ENCODE measurements at regions not wholly inside any gene's neighbourhood (a gene's known extent, or its start where the extent isn't known, plus 50 kb on each side); places are given as distances from the start of the nearest gene placed in this dataset.

DNA sequence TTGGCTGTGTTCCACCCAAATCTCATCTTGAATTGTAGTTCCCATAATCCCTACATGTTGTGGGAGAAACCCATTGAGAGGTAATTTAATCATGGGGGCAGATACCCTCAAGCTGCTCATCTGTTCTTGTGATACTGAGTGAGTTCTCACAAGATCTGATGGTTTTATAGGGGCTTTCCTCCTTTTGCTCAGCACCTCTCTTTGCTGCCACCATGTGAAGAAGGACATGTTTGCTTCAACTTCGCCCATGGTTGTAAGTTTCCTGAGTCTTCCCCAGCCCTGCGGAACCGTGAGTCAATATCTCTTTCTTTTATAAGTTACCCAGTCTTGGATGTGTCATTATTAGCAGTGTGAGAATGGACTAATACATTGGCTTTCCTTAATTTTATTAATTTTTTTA, 527.8 kb downstream of the MDFIC start:
- TF ChIP-seq EZH2 (IDR thresholded peaks at IDR 0.05; ENCODE audit: borderline replicate concordance, low read length) = no peak
- TF ChIP-seq, protein P1, sequence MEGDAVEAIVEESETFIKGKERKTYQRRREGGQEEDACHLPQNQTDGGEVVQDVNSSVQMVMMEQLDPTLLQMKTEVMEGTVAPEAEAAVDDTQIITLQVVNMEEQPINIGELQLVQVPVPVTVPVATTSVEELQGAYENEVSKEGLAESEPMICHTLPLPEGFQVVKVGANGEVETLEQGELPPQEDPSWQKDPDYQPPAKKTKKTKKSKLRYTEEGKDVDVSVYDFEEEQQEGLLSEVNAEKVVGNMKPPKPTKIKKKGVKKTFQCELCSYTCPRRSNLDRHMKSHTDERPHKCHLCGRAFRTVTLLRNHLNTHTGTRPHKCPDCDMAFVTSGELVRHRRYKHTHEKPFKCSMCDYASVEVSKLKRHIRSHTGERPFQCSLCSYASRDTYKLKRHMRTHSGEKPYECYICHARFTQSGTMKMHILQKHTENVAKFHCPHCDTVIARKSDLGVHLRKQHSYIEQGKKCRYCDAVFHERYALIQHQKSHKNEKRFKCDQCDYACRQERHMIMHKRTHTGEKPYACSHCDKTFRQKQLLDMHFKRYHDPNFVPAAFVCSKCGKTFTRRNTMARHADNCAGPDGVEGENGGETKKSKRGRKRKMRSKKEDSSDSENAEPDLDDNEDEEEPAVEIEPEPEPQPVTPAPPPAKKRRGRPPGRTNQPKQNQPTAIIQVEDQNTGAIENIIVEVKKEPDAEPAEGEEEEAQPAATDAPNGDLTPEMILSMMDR (IDR thresholded peaks at IDR 0.05; ENCODE audit: low read length) = no peak

Data from OCI-LY1 (cell line).